ENCODE measurements at regions not wholly inside any gene's neighbourhood (a gene's known extent, or its start where the extent isn't known, plus 50 kb on each side); places are given as distances from the start of the nearest gene placed in this dataset.

GRCh38 chr6:143621876-143622605 is 55.7 kb upstream of the PHACTR2 start:
- DNase-seq (ENCODE audit: low spot score), result no peak

- DNase-seq (ENCODE audit: low spot score), result no peak
Measured at GRCh38 chr6:143621159-143621873, 56.4 kb upstream of the PHACTR2 start.

GRCh38 chr6:143620447-143620846 is 57.3 kb upstream of the PHACTR2 start:
- DNase-seq (ENCODE audit: low spot score), result no peak

- no peak for DNase-seq (ENCODE audit: low spot score)
Measured at GRCh38 chr6:143619824-143620401, 57.9 kb upstream of the PHACTR2 start.

GRCh38 chr6:143616741-143617140 is 61.0 kb upstream of the PHACTR2 start:
- DNase-seq (ENCODE audit: low spot score), result no peak

GRCh38 chr6:143615785-143616184 is 62.0 kb upstream of the PHACTR2 start:
- no peak for DNase-seq (ENCODE audit: low spot score)

- no peak for DNase-seq (ENCODE audit: low spot score)
Measured at GRCh38 chr6:143614235-143614634, 63.5 kb upstream of the PHACTR2 start.

GRCh38 chr6:143613749-143614148 is 64.0 kb upstream of the PHACTR2 start:
- no peak for DNase-seq (ENCODE audit: low spot score)

GRCh38 chr6:143612186-143612585 is 65.6 kb upstream of the PHACTR2 start:
- DNase-seq (ENCODE audit: low spot score), result no peak

GRCh38 chr6:143611580-143611979 is 66.2 kb upstream of the PHACTR2 start:
- DNase-seq (ENCODE audit: low spot score), result no peak

GRCh38 chr6:143609972-143610371 is 67.8 kb upstream of the PHACTR2 start:
- DNase-seq (ENCODE audit: low spot score), result no peak

- DNase-seq (ENCODE audit: low spot score), result no peak
Measured at GRCh38 chr6:143609501-143609900, 68.3 kb upstream of the PHACTR2 start.

GRCh38 chr6:143608906-143609305 is 68.9 kb upstream of the PHACTR2 start:
- DNase-seq (ENCODE audit: low spot score), result no peak

- DNase-seq (ENCODE audit: low spot score), result no peak
Measured at GRCh38 chr6:143607974-143608373, 69.8 kb upstream of the PHACTR2 start.

GRCh38 chr6:143607168-143607567 is 70.6 kb upstream of the PHACTR2 start:
- DNase-seq (ENCODE audit: low spot score), result no peak

GRCh38 chr6:143605906-143606521 is 71.8 kb upstream of the PHACTR2 start:
- DNase-seq (ENCODE audit: low spot score), result no peak

- DNase-seq (ENCODE audit: low spot score), result no peak
Measured at GRCh38 chr6:143603455-143603854, 74.3 kb upstream of the PHACTR2 start.

GRCh38 chr6:143601504-143601903 is 76.3 kb upstream of the PHACTR2 start:
- no peak for DNase-seq (ENCODE audit: low spot score)

GRCh38 chr6:143600821-143601220 is 76.9 kb upstream of the PHACTR2 start:
- no peak for DNase-seq (ENCODE audit: low spot score)

GRCh38 chr6:143598466-143599080 is 79.2 kb upstream of the PHACTR2 start:
- DNase-seq (ENCODE audit: low spot score), result no peak

- DNase-seq (ENCODE audit: low spot score), result no peak
Measured at GRCh38 chr6:143596866-143597265, 80.9 kb upstream of the PHACTR2 start.

GRCh38 chr6:143595251-143596036 is 82.3 kb upstream of the PHACTR2 start:
- no peak for DNase-seq (ENCODE audit: low spot score)

All from hematopoietic multipotent progenitor cell treated with erythropoietin and hydrocortisone succinate and interleukin-3 and kit ligand, for 17 days (in vitro differentiated cells).